ENCODE measurements at regions not wholly inside any gene's neighbourhood (a gene's known extent, or its start where the extent isn't known, plus 50 kb on each side); places are given as distances from the start of the nearest gene placed in this dataset.
"Not testable (repeated sequence)": the region's sequence is repeated elsewhere in the genome, so short reads cannot be mapped to it uniquely, and the experiment has no call there.

DNA sequence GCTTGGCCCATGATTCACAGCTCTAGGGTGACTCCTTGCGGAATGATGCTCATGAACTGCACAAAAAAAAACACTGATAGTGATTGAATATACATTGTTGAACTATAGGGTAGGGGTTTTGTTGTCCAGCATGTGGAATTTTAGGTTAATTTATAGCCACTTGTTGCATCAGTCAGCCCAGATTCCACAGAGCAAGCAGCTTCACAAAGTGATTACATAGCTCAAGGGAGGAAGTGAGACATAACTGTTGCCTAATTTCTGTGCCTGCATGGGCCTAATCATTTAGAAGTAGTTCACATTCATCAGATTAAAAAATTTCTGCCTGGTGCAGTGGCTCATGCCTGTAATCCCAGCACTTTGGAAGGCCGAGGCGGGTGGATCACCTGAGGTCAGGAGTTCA, 142.2 kb upstream of the ZNF722 start:
- intact Hi-C loops (cut with micrococcal nuclease), result not testable (repeated sequence)

DNA sequence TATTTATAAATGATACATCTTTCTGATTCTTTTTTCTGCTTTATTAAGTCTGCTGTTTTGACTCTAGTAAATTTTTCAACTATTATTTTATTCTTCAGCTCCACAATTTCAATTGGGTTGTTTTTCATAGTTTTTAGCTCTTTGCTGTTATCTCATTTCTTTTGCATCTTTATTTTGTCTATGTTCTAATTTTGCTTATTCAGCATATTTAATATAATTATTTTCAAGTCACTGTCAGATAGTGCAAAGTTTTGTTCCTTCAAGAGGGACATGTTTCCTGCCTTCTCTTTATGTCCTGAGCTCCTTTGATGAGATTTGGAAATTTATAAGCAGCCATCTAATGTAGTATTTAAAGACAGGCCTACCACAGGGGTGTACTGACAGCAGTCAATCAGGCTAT, 131.5 kb upstream of the ZNF722 start:
- intact Hi-C loops (cut with micrococcal nuclease), result no loop called here

DNA sequence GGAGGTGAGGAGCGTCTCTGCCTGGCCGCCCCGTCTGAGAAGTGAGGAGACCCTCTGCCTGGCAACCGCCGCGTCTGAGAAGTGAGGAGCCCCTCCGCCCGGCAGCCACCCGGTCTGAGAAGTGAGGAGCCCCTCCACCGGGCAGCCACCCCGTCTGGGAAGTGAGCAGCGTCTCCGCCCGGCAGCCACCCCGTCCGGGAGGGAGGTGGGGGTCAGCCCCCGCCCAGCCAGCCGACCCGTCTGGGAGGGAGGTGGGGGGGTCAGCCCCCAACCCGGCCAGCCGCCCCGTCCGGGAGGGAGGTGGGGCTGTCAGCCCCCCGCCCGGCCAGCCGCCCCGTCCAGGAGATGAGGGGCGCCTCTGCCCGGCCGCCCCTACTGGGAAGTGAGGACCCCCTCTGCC, 124.4 kb upstream of the ZNF722 start:
- intact Hi-C loops (cut with micrococcal nuclease), result not testable (repeated sequence)

DNA sequence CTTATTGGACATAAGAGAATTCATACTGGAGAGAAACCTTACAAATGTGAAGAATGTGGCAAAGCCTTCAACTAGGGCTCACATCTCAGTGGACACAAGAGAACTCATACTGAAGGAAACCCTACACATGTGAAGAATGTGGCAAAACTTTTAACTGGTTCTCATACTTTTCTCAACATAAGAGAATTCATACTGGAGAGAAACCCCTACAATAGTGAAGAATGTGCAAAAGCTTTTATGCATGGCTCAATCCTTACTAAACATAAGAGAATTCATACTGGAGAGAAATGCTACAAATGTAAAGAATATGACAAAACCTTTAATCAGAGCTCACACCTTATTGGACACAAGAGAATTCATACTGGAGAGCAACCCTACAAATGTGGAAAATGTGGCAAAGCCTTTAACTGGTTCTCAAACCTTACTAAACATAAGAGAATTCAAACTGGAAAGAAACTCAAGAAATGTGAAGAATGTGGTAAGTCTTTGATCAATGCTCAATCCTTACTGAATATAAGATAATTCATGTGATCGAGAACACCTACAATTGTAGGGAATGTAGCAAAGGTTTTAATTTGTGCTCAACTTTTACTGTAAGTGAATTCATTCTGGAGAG, 121.8 kb upstream of the ZNF722 start:
- intact Hi-C loops (cut with micrococcal nuclease), result no loop called here

DNA sequence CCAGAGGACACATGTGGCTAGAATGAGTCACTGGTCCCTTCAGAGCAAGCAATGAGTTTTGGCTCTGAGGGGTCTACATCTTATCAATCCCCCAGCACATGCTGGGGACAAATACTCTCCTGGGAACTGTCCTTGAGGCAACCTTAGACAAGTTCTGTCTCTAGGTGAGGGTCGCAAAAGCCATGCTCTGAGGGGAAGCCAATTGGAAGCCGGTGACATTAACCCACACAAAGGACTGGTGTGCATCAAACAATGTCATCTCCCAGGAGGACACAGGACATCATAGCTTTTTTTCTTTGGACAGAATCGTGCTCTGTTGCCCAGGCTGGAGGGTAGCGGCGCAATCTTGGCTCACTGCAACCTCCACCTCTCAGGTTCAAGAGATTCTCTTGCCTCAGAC, 111.6 kb upstream of the ZNF722 start:
- intact Hi-C loops (cut with micrococcal nuclease), result no loop called here

DNA sequence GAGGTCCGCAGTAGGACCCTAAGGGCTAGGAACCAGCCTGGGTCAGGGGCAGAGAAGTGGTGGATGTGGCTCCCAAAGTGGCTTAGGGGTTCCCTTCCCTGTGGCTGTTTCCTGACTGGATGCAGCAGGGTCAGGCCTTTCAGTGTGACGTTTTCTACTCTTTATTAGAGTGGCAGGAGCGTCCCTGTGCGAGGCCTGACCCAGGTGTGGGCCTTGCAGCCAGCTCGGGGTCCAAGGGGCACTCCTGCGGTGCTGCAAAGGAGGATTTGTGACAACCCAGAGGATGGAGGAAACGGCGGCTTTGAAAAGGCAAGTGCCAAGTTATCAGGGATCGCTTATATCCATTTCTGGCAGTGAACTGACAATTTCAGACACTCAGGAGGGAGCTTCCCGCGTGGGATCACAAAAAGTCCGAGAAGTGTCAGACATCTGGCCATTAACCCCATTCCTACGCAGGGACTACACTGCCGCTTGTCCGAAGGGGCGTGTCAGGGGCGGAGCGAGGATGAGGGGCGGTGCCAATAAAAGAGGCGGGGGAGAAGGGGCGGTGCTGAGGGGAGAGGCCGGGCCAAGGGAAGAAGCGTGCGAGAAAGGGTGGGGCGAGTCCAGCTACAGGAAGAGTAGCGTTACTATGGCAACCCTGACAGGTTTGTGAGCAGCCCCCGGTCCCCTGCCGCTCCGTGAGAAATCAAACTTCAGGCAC, 98.8 kb upstream of the ZNF722 start:
- intact Hi-C loops (cut with micrococcal nuclease), result loop anchor here (1.0 kb wide), 6 partner anchors 26 to 1003 kb away; partner anchors contain the start of genes ZNF107, ZNF273, ZNF680 and ZNF736

DNA sequence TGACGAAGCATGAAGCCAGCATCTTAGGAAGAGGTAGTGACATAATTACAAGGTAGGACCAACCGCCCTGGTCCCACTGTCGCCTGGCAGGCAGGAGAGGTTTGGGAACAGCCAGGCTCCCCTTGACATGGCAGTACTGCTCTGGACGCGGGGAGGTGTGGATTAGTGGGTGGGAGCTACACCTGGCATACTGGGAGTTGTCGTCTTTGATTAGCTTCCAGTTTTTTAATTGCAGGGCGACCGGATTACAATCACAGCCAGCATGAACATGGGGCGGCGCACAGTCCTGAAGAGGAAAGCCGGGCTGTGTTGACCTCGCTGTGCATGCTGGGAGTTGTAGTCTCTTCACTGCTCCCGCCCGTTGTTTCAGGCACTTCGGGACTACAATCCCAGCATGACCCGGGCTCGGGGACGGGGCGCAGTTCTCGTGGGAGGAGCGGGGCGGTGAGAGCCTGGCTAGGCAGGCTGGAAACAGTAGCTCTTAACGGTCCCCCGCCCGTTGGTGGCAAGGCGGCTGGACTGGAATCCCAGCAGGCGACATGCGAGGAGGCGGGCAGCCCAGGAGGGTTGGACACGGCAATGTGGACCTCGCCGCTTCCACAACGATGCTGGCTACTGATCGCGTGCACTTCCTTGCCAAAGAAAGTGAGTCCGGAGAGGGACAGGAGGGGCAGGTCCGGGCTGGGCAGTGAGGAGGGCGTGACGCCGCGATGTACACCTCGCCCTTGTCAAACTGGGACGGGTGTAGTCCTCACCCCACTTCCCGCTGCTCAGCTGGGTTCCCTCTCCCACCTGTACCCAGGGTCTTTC, 98.0 kb upstream of the ZNF722 start:
- intact Hi-C loops (cut with micrococcal nuclease), result loop anchor here (1.0 kb wide), 6 partner anchors 26 to 1003 kb away; partner anchors contain the start of genes ZNF107, ZNF273, ZNF680 and ZNF736

DNA sequence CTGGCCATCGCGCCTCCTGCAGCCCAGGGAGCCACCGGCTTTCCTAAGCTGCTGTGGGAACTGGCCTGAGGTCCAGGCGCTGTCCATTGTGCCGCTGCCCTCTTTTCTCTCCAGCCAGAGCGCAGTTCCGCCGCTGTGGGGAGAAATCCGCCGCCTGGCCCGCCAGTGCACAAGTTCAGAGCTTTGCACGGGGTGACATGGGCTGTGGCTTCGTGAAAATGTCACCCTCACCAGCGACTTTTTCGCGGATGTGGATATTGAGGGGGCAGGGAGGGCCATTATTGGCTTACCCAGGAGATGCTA, 97.5 kb upstream of the ZNF722 start:
- intact Hi-C loops (cut with micrococcal nuclease), result not testable (repeated sequence)

DNA sequence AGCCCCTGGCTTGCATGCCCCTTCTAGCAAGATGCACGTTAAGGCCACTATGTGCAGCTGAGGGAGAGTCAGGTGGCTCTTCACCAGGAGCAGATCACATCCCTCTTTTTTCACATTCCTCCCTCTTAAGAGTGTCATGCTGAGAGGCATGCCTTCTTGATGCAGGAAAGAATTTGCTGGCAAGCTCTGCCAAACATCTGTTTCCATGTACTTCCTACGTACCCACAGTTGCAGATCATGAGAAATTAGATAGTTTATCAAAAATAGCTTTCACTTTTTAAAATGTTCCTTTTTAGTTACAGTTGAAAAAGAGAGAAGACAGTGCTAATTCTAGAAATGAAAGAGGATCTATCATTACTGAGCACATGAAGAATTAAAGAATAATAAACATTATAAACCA, 79.7 kb upstream of the ZNF722 start:
- intact Hi-C loops (cut with micrococcal nuclease), result no loop called here

DNA sequence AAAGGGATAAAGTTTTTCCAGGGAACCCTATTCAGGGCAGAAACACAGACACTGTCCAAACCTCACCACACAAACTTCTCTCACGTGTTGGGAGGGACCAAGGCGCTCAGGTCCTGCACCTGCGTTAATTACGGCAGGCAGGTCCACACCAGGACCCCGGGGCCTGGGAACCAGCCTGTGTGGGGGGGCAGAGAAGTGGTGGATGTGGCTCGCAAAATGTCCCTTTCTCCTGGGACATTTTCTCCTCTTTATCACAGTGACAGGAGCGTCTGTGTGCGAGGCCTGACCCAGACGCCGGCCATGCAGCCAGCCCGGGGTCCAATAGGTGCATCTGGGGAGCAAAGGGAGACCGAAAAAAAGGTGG, 73.4 kb upstream of the ZNF722 start:
- intact Hi-C loops (cut with micrococcal nuclease), result no loop called here

DNA sequence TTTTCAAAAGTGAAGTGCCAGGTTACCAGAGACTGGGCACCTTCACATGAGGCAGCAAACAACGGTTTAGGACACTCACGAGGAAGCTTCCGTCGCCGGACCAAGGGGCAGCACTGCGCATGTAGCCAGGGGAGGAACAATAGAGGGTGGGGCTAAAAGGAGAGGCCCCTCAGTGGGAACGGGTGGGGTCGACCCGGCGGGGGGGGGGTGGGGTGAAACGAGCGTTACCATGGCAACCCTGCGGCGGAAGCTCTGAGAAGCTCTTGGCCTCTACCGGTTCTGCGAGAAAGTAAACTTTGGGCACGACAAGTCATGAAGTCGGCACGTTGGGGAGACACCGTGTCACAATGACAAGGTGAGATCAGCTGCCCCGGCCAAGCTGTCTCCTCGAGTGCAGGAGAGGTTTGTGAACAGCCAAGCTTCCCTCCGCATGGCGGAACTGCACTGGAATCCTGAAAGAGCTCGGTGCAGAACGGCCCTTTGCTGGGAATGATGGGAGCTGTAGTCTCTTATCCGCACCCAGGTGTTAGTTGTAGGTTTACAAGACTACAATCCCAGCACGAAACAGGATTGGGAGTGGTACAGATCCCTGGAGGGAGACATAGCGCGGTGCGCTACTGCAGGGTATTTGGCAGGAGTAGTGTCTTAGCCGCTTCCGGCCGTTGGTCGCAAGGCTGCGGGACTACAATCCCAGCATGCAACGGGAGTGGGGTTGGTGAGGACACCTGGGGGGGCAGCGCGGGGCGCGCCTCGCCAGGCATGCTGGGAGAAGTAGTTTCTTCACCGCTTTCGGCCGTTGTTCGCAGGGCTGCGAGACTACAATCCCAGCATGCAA, 72.8 kb upstream of the ZNF722 start:
- intact Hi-C loops (cut with micrococcal nuclease), result loop anchor here (1.0 kb wide), 5 partner anchors 26 to 1080 kb away; partner anchors contain the start of genes ERV3-1 and ZNF680

DNA sequence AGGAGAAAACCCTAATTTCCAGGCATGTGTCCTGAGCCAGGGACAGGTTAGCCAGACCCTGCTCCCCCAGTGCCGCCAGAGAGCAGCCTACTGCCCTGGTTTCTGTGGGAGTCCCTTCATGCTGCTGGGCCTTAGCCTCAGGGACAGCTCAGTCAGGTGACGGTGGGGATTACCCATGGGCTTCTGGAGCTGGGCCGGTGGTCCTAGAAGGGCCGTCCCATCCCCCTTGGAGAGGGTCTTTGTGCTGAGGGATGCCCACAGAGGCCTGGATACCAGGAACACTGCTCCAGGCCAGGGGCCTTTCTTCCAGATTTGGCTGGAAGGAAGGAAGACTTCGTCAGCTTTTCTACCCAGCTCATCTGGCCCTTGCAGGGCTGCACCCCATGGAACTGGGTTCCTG, 71.4 kb upstream of the ZNF722 start:
- intact Hi-C loops (cut with micrococcal nuclease), result no loop called here

DNA sequence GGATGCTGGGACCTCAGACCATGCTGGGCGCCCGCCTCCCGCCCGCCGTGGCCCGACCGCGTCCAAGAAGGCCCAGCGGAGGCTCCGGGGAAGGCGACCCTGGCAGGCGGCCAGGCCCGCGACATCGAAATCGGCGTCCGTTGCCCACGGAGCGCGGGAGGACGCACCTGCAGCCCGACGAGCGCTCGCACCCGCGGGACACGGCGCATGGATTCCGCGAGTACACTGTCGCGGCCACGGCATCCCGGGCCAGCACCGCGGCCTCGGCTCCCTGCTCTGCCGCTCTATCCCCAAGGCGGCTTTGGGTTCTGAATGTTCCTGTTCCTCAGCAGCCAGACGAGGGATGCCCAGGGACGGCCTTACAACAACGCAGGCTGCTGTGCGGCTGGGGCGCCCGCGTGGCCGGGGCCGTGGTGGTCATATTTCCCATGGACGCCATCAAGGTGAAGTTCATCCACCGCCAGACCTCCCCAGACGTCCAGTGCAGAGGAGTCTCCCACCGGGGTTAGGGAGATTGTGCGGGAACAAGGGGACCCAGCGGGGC, 67.5 kb upstream of the ZNF722 start:
- intact Hi-C loops (cut with micrococcal nuclease), result no loop called here

DNA sequence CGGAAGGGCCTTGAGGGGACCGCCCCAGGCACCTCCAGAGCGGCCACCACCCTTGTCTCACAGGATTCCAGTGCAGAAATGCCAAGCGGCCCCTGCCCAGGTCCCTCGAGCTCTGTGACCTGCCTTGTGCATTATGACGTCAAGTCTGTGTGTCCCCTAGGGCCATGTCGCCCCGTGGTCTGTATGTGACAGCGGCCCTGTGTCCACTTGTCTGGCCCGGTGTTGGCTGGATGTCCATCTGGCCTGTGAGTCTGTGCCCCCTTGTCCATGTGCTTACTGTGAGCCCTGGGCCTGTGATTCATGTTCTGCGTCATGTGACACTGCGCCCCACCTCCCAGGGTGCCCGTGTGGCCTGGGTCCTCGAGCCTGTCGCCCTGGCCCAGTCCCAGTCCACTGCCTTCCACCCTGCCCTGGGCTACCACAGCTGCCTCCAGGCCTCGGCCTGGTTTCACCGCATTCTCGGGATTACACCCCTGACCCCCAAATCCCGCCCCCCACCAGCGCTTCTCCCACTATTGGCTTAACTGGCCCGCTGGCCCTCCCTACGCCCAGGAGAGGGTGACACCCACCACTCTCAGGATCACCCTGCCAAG, 66.6 kb upstream of the ZNF722 start:
- intact Hi-C loops (cut with micrococcal nuclease), result no loop called here
